ENCODE measurements at regions not wholly inside any gene's neighbourhood (a gene's known extent, or its start where the extent isn't known, plus 50 kb on each side); places are given as distances from the start of the nearest gene placed in this dataset.
"Not testable (repeated sequence)": the region's sequence is repeated elsewhere in the genome, so short reads cannot be mapped to it uniquely, and the experiment has no call there.

- TF ChIP-seq EZH2phosphoT487 (IDR thresholded peaks at IDR 0.05; ENCODE audit: insufficient read depth, low read depth); EZH2 (IDR thresholded peaks at IDR 0.05; ENCODE audit: insufficient read depth, poor library complexity, severe bottlenecking): not testable (repeated sequence)
These were observed 858.1 kb upstream of the FOXG1 start for GRCh38 chr14:27908484-27908883.
